Activated naive CD8-positive, alpha-beta T cell (primary cell): ENCODE measurements at regions not wholly inside any gene's neighbourhood (a gene's known extent, or its start where the extent isn't known, plus 50 kb on each side); places are given as distances from the start of the nearest gene placed in this dataset.

Experiments
- H3K27ac Mint-ChIP-seq: one replicate; pipeline ENCODE4 v1.8.0; 2021; ENCODE audit warnings: mixed read lengths
- H3K27me3 Mint-ChIP-seq: one replicate; pipeline ENCODE4 v1.8.0; 2021; ENCODE audit warnings: mixed read lengths
- H3K36me3 Mint-ChIP-seq: one replicate; pipeline ENCODE4 v1.8.0; 2021; ENCODE audit warnings: mixed read lengths
- H3K4me1 Mint-ChIP-seq: one replicate; pipeline ENCODE4 v1.8.0; 2021; ENCODE audit warnings: low read depth, mixed read lengths
- H3K4me3 Mint-ChIP-seq: one replicate; pipeline ENCODE4 v1.8.0; 2021; ENCODE audit warnings: mild to moderate bottlenecking, mixed read lengths
- H3K9me3 Mint-ChIP-seq: one replicate; pipeline ENCODE4 v1.8.0; 2021; ENCODE audit warnings: low read depth, mixed read lengths

DNA sequence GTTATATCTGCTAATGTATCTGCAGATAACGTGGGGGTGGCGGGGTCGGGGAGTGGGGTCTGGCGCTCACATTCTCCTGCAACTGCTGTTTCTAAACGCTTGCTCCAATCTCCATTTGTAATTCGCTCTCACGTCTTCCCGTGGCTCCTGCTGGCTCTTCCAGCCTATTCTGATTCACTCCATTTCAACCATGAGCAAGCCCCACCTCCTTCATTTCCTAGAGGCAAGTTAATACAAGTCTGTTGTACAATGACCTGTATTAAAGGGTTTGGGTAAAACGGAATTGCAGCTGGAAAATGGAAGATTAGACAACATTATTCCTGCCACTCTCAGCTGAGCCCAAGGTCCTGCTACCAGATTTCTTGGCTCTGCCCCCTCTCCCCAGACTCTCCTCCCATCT, 132.3 kb downstream of the CSNK2A3 start:
- no peaks in the 10 kb centered on the region for H3K9me3 Mint-ChIP-seq
- H3K27ac Mint-ChIP-seq: no peak overlapping the region
- peaks cover 1% of the 10 kb centered on the region for H3K27me3 Mint-ChIP-seq
- H3K4me3 Mint-ChIP-seq: no peak overlapping the region
- H3K36me3 Mint-ChIP-seq: no peaks in the 10 kb centered on the region
- H3K4me1 Mint-ChIP-seq: no peaks in the 10 kb centered on the region

DNA sequence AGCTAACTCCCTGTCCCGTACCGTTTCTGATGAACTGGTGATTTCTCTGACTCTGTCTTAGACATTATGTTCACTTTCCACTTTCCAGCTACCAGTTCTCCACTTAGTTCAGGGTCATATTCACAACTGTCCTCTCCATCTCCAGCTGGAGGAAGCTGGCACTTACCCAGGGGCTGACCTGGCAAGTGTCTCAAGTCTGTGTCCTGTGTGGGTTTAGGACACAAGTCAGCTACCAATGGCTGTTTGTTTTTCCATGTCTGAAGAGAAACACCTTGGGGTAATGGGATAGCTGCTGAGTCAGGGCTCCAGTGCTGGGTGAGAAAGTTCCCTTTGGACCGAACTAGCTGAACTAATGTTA, 134.4 kb downstream of the CSNK2A3 start:
- H3K27ac Mint-ChIP-seq: no peak overlapping the region
- no peaks in the 10 kb centered on the region for H3K36me3 Mint-ChIP-seq
- no peaks in the 10 kb centered on the region for H3K9me3 Mint-ChIP-seq
- no peaks in the 10 kb centered on the region for H3K4me1 Mint-ChIP-seq
- no peak overlapping the region for H3K4me3 Mint-ChIP-seq
- H3K27me3 Mint-ChIP-seq: peaks cover 1% of the 10 kb centered on the region

DNA sequence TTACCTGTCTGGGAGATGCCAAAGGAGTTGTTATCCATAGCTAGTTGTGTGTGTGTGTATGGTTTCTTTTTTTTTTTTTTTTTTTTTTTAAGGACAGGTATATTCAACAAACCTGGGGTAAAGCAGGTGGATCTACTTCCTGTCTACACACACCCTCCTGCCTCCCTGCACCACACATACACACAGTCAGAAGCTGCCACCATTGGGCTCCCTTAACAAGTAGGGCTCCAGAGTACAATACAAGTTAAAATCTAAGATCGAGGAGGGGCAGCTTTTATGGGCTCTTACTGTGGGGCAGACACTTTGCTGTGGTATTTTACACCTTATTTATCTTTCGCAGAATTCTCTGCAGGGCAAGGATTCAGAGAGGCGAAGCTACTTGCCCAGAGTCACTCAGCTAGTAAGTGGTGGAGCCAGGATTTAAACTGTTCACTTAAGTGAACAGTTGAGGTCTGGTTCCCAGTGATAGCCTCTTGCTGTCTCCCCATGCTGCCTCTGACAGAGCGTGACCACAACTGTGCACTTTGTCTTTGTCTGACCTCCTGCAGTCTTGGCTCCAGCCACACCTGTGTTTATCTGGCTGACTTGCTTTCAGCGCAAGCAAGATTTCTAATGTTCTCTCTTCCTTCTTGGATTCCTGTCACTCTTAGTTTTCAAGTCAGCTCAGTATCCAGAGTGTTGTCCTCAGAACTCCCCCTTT, 135.0 kb downstream of the CSNK2A3 start:
- no peaks in the 10 kb centered on the region for H3K36me3 Mint-ChIP-seq
- H3K4me3 Mint-ChIP-seq: no peak overlapping the region
- peaks cover 3% of the 10 kb centered on the region for H3K27me3 Mint-ChIP-seq
- H3K4me1 Mint-ChIP-seq: no peaks in the 10 kb centered on the region
- no peaks in the 10 kb centered on the region for H3K9me3 Mint-ChIP-seq
- H3K27ac Mint-ChIP-seq: no peak overlapping the region

DNA sequence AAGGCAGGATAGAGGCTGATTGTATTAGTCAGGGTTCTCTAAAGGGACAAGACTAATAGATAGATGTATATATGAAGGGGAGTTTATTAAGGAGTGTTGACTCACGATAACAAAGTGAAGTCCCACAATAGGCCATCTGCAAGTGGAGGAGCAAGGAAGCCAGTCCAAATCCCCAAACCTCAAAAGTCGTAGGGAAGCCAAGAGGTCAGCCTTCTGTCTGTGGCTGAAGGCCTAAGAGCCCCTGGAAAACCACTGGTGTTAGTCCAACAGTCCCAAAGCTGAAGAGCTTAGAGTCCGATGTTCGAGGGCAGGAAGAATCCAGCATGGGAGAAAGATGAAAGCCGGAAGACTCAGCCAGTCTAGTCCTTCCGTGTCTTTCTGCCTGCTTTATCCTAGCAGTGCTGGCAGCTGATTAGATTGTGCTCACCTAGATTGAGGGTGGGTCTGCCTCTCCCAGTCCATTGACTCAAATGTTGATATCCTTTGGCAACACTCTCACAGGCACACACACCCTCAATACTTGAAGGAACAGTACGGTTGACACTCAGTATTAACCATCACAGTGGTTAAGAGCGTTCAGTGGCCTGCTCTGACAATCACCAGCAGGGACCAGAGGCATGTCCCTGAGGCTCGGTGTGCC, 135.6 kb downstream of the CSNK2A3 start:
- H3K27ac Mint-ChIP-seq: no peak overlapping the region
- H3K4me3 Mint-ChIP-seq: no peak overlapping the region
- no peaks in the 10 kb centered on the region for H3K9me3 Mint-ChIP-seq
- no peaks in the 10 kb centered on the region for H3K36me3 Mint-ChIP-seq
- H3K27me3 Mint-ChIP-seq: peaks cover 3% of the 10 kb centered on the region
- H3K4me1 Mint-ChIP-seq: no peaks in the 10 kb centered on the region

DNA sequence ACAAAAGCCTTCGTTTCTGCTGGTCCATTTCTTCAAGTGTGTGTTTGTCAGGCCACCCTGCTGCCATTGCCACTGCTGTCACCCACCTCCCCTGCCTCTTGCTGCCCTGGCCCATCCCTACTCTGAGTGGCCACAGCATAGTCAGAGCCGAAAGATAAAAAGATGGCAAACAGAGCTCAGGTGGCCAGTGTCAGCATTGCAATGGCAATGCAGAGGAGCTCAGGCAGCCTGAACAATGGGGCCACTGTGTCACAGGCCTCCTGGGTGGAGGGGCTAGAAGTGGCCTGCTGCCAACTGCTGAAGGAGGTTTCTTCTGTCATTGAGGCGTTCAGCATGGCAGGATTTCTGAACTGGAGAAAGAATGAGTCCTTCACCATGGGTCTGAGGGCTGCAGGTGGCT, 137.1 kb downstream of the CSNK2A3 start:
- H3K36me3 Mint-ChIP-seq: no peaks in the 10 kb centered on the region
- no peak overlapping the region for H3K4me3 Mint-ChIP-seq
- H3K27me3 Mint-ChIP-seq: peaks cover 2% of the 10 kb centered on the region
- no peak overlapping the region for H3K27ac Mint-ChIP-seq
- H3K4me1 Mint-ChIP-seq: no peaks in the 10 kb centered on the region
- H3K9me3 Mint-ChIP-seq: no peaks in the 10 kb centered on the region

DNA sequence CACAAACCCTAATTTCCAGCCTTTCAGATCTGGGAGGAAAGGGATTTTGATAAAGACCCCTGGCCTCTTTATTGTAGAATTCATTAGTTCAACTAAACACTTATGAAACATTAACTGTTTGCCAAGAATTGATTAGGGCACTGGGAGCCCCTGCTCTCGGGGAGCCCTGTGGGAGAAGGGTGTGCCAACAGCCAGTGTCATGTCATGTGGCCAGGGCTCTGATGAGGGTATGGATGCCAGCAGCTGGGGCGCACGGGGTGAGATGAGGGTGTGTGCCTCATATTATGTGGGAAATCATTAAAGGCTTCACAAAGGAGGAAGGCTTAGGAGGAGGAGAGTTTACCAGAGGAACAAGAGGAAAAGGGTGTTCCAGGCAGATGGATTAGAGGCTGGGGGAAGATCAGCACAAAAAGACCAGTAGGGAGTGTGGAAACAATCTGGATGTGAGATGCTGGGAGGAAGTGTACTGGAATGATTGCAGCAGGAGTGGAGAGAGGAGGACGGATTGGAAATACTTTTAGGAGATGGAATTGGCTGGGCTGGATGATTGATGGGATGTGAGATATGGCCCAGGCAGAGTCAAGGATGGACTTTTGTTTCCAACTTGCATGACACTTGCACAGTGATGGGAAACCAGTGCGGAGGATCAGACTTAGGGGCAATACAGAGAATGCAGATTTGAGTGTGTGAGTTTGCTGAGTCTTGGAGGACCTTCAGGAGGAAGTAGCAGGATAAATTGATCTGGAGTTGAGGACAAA, 137.8 kb downstream of the CSNK2A3 start:
- H3K4me1 Mint-ChIP-seq: no peaks in the 10 kb centered on the region
- no peak overlapping the region for H3K4me3 Mint-ChIP-seq
- H3K36me3 Mint-ChIP-seq: no peaks in the 10 kb centered on the region
- no peaks in the 10 kb centered on the region for H3K9me3 Mint-ChIP-seq
- peaks cover 2% of the 10 kb centered on the region for H3K27me3 Mint-ChIP-seq
- H3K27ac Mint-ChIP-seq: no peak overlapping the region

DNA sequence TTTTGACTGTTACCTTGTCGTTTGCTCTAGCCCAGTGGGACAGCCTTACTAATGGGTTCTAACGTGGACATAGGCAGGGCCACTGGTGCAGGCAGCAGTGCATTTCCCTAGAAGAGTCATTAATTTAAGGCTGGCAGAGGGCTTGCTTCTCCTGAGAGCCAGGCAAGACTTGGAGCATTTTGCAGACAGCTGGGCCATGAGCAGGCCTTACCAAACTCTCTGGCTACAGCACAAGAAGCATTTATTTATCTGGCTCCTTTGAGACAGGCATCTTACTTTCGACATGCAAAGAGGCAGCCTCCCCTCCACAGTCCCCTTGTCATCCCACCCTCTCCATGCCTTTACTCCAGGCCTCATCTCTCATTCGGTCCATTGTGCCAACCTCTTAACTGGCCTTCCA, 139.9 kb downstream of the CSNK2A3 start:
- H3K27ac Mint-ChIP-seq: no peak overlapping the region
- no peak overlapping the region for H3K4me3 Mint-ChIP-seq
- no peaks in the 10 kb centered on the region for H3K36me3 Mint-ChIP-seq
- H3K9me3 Mint-ChIP-seq: no peaks in the 10 kb centered on the region
- no peaks in the 10 kb centered on the region for H3K4me1 Mint-ChIP-seq
- H3K27me3 Mint-ChIP-seq: peaks cover 2% of the 10 kb centered on the region

DNA sequence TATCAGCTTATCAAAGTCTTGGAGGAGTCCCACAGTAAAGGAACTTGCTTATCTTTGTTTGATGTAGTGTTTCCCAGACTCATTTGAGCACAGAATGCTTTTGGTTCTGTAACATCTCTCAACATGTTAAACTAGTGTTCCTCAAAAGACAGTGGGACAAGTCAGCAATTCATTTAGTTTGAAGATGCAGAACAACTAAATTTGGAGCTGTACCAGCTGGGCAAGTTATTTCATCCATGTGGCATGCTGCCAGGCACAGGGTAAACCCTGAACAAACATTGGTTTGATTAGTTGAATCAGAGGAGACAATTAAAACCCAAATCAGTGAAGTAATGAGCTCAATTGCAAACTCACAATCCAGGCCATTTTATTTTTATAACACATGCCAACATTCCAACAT, 141.2 kb downstream of the CSNK2A3 start:
- Mint-ChIP-seq H3K36me3 (no peaks in the 10 kb centered on the region), H3K4me3 (no peak overlapping the region), H3K27ac (no peak overlapping the region), H3K4me1 (no peaks in the 10 kb centered on the region), H3K9me3 (no peaks in the 10 kb centered on the region), H3K27me3 (peaks cover 3% of the 10 kb centered on the region)

DNA sequence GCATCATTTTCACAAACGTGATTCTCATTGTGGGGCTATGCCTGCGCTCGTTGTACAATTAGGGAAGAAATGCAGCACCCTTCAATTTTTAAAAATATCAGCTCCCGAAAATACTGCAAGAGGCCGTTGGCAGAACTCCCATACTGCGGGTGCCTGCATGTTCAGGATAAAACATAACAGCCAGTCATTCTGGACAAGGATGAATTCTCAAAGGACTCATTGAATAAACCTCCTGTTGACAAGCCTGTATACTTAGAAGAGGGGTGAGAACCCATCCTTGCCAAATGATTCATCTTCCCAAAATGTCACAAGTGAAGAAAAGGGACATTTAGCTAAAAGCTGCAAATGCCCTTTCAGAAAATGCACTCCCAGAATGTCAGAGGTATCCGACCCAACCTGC, 141.9 kb downstream of the CSNK2A3 start:
- H3K4me3 Mint-ChIP-seq: no peak overlapping the region
- H3K36me3 Mint-ChIP-seq: no peaks in the 10 kb centered on the region
- H3K4me1 Mint-ChIP-seq: no peaks in the 10 kb centered on the region
- no peak overlapping the region for H3K27ac Mint-ChIP-seq
- H3K27me3 Mint-ChIP-seq: peaks cover 3% of the 10 kb centered on the region
- no peaks in the 10 kb centered on the region for H3K9me3 Mint-ChIP-seq

DNA sequence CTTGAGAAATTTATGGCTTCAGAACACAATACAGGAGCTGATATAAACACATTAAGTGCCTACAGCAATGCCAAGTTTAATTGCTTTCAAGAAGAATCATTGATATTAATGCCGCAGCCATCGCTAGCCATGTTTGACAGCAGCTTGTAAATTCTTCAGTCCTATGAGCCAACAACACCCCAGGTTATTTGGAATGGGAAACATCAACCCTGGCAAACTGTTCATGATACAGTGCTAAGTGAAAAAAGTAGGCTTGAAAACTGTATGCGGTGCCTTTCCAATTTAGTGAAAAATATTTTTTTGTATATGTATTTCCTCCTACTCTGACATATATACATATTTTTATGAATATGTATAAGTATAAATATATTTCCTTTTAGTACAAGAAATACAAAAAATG, 142.6 kb downstream of the CSNK2A3 start:
- Mint-ChIP-seq H3K27ac (no peak overlapping the region), H3K4me1 (no peaks in the 10 kb centered on the region), H3K36me3 (no peaks in the 10 kb centered on the region), H3K9me3 (no peaks in the 10 kb centered on the region), H3K4me3 (no peak overlapping the region), H3K27me3 (peaks cover 3% of the 10 kb centered on the region)

DNA sequence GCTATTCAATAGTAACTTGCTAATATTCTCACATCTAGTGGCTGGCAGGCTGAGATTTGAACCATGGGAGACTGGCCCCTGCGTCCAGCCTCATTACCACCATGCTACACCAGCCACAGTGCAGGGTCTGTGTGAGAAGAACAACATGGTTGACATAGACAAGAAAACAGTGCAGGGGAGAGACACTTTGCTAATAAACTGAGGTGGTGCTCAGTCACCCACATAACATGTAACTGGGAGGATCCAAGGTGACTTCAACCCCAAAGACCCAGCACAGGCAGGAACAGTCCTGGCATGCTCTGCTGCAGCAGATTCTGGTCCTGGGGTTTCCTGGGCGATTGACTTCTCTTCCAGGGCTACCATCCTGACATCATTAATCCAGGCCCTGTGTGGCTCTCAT, 143.1 kb downstream of the CSNK2A3 start:
- peaks cover 4% of the 10 kb centered on the region for H3K27me3 Mint-ChIP-seq
- H3K9me3 Mint-ChIP-seq: no peaks in the 10 kb centered on the region
- H3K27ac Mint-ChIP-seq: no peak overlapping the region
- H3K4me3 Mint-ChIP-seq: no peak overlapping the region
- H3K4me1 Mint-ChIP-seq: no peaks in the 10 kb centered on the region
- no peaks in the 10 kb centered on the region for H3K36me3 Mint-ChIP-seq

DNA sequence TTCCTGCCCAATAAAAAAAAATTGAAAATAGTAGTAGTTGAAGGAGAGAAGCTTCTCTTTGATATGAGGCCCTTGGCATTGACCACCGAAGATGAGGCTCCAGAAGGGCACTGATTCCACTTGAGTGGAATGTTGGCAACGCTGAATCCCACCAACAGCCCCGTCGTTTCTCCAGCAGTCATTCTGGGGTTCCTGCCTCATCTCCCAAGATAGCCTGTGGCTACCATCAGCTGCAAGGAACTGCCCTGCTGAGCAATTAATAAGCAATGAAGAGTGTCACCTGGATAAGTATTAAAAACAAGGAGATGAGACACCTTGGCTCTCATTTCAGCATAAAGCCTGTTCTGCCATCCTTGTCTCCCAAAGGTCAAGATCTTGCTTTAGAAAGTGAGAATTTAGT, 144.1 kb downstream of the CSNK2A3 start:
- H3K9me3 Mint-ChIP-seq: peaks cover under 1% of the 10 kb centered on the region
- H3K4me3 Mint-ChIP-seq: no peak overlapping the region
- no peaks in the 10 kb centered on the region for H3K4me1 Mint-ChIP-seq
- no peaks in the 10 kb centered on the region for H3K36me3 Mint-ChIP-seq
- H3K27ac Mint-ChIP-seq: no peak overlapping the region
- peaks cover 12% of the 10 kb centered on the region for H3K27me3 Mint-ChIP-seq

DNA sequence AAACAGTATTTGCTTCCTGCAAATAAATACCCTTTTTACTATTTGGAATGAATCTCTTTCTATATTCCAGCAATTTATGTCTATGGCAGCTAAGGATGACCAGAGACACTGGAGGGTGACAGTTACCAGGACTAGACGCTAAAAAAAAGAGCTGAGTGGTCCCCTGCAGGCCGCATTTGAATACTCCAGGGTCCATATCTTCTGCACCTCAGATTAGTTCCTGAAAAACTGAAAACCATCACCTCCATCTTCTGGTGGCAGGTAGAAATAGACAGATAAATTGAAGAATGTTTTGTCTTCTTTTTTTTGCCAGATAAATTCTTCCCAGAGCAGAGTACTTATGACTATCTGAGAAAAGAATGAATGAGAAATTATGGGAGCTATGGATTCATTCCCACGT, 145.6 kb downstream of the CSNK2A3 start:
- Mint-ChIP-seq H3K9me3 (peaks cover 9% of the 10 kb centered on the region), H3K4me3 (no peak overlapping the region), H3K36me3 (peaks cover 4% of the 10 kb centered on the region), H3K4me1 (no peaks in the 10 kb centered on the region), H3K27ac (no peak overlapping the region), H3K27me3 (peaks cover 12% of the 10 kb centered on the region)

DNA sequence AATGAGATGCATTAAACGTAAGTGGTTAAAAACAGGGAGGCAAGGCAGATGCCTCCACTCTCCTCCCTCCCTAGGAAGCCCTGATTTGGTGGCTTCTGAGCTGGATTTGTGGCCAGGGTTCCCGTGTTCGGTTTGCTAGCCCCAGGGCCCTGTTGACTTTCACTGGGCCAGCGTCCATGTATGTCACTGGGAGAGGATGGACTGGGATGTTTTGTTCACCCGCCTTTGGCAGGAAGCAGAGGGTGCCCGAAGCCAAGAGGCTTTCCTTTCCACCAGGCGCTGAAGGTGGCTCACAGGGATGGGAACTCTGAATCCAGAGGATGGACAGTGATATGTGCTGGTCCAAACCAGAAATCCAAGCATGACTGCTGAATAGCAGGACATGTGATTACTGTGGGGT, 146.6 kb downstream of the CSNK2A3 start:
- H3K4me3 Mint-ChIP-seq: no peak overlapping the region
- H3K36me3 Mint-ChIP-seq: peaks cover 4% of the 10 kb centered on the region
- peaks cover 12% of the 10 kb centered on the region for H3K27me3 Mint-ChIP-seq
- no peaks in the 10 kb centered on the region for H3K4me1 Mint-ChIP-seq
- no peak overlapping the region for H3K27ac Mint-ChIP-seq
- peaks cover 9% of the 10 kb centered on the region for H3K9me3 Mint-ChIP-seq

DNA sequence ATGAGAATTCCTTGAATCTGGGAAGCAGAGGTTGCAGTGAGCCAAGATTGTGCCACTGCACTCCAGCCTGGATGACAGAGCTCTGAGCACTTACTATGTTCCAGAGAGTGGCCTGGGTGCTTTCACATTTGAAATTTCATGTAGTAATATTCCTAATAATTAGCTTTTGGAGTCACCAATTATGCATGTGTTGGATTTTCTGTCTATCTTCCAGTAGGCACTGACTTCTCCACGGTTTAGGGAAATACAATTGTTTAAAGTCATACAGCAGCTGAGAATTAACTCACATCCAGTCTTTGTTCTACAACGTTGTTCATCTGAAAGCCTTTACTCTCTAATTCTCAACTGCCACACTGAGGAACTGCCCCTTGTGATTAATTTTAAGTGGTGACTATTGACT, 150.2 kb downstream of the CSNK2A3 start:
- Mint-ChIP-seq H3K27ac (no peak overlapping the region), H3K4me3 (no peak overlapping the region), H3K36me3 (peaks cover 4% of the 10 kb centered on the region), H3K27me3 (peaks cover 11% of the 10 kb centered on the region), H3K9me3 (peaks cover 9% of the 10 kb centered on the region), H3K4me1 (no peaks in the 10 kb centered on the region)
